ENCODE measurements at regions not wholly inside any gene's neighbourhood (a gene's known extent, or its start where the extent isn't known, plus 50 kb on each side); places are given as distances from the start of the nearest gene placed in this dataset.

- Histone ChIP-seq H3K4me2 (no peak overlapping the region), H3K27me3 (no peaks in the 10 kb centered on the region), H3K79me2 (ENCODE audit: low read depth) (no peaks in the 10 kb centered on the region), H3K9ac (no peak overlapping the region), H2AFZ (replicated peaks) (no peak overlapping the region), H4K20me1 (ENCODE audit: low read depth) (no peaks in the 10 kb centered on the region), H3K27ac (no peak overlapping the region), H3K9me3 (ENCODE audit: low read depth) (no peaks in the 10 kb centered on the region), H3K4me1 (no peaks in the 10 kb centered on the region), H3K4me3 (no peak overlapping the region), H3F3A (ENCODE audit: low read depth) (no peaks in the 10 kb centered on the region), H3K36me3 (no peaks in the 10 kb centered on the region)
- no peak overlapping the region for H3K27ac Mint-ChIP-seq
- no peaks in the 10 kb centered on the region for H3K36me3 Mint-ChIP-seq
- H3K4me1 Mint-ChIP-seq = no peaks in the 10 kb centered on the region
- DNase-seq (ENCODE audit: low spot score) = no peak
- no peak overlapping the region for H3K4me3 Mint-ChIP-seq
- H3K9me3 Mint-ChIP-seq = no peaks in the 10 kb centered on the region
- TF ChIP-seq CTCF (IDR thresholded peaks at IDR 0.05) (no peak), EZH2phosphoT487 (IDR thresholded peaks at IDR 0.05) (no peak), EZH2 (IDR thresholded peaks at IDR 0.05) (no peak)
- H3K27me3 Mint-ChIP-seq (ENCODE audit: insufficient read depth, low read depth) = no peaks in the 10 kb centered on the region
Measured at GRCh38 chr4:136939781-136940180, 592.5 kb downstream of the PCDH18 start.

GRCh38 chr4:136935871-136936270 is 596.4 kb downstream of the PCDH18 start:
- Histone ChIP-seq H3K4me1 (no peaks in the 10 kb centered on the region), H3K4me2 (no peak overlapping the region), H3K36me3 (no peaks in the 10 kb centered on the region), H3K9me3 (ENCODE audit: low read depth) (no peaks in the 10 kb centered on the region), H3K9ac (no peak overlapping the region), H2AFZ (replicated peaks) (no peak overlapping the region), H3F3A (ENCODE audit: low read depth) (no peaks in the 10 kb centered on the region), H3K4me3 (no peak overlapping the region), H3K27me3 (no peaks in the 10 kb centered on the region), H3K27ac (no peak overlapping the region), H4K20me1 (ENCODE audit: low read depth) (no peaks in the 10 kb centered on the region), H3K79me2 (ENCODE audit: low read depth) (no peaks in the 10 kb centered on the region)
- Mint-ChIP-seq H3K27me3 (ENCODE audit: insufficient read depth, low read depth) (no peaks in the 10 kb centered on the region), H3K4me3 (no peak overlapping the region), H3K27ac (no peak overlapping the region), H3K36me3 (no peaks in the 10 kb centered on the region), H3K4me1 (no peaks in the 10 kb centered on the region), H3K9me3 (no peaks in the 10 kb centered on the region)
- TF ChIP-seq CTCF (IDR thresholded peaks at IDR 0.05) (no peak), EZH2 (IDR thresholded peaks at IDR 0.05) (no peak)
- DNase-seq (ENCODE audit: low spot score) = no peak

- TF ChIP-seq EZH2phosphoT487 (IDR thresholded peaks at IDR 0.05) (no peak), CTCF (IDR thresholded peaks at IDR 0.05) (no peak), EZH2 (IDR thresholded peaks at IDR 0.05) (no peak)
- H3K36me3 Mint-ChIP-seq = no peaks in the 10 kb centered on the region
- Histone ChIP-seq H3K36me3 (no peaks in the 10 kb centered on the region), H3K9me3 (ENCODE audit: low read depth) (no peaks in the 10 kb centered on the region), H3K9ac (no peak overlapping the region), H4K20me1 (ENCODE audit: low read depth) (no peaks in the 10 kb centered on the region), H3K4me2 (no peak overlapping the region), H3K4me1 (no peaks in the 10 kb centered on the region), H3K27ac (no peak overlapping the region), H3K27me3 (no peaks in the 10 kb centered on the region), H3F3A (ENCODE audit: low read depth) (no peaks in the 10 kb centered on the region), H3K4me3 (no peak overlapping the region), H2AFZ (replicated peaks) (no peak overlapping the region), H3K79me2 (ENCODE audit: low read depth) (no peaks in the 10 kb centered on the region)
- no peaks in the 10 kb centered on the region for H3K9me3 Mint-ChIP-seq
- DNase-seq (ENCODE audit: low spot score) = no peak
- no peak overlapping the region for H3K4me3 Mint-ChIP-seq
- no peak overlapping the region for H3K27ac Mint-ChIP-seq
- no peaks in the 10 kb centered on the region for H3K4me1 Mint-ChIP-seq
- no peaks in the 10 kb centered on the region for H3K27me3 Mint-ChIP-seq (ENCODE audit: insufficient read depth, low read depth)
Measured at GRCh38 chr4:136935305-136935704, 597.0 kb downstream of the PCDH18 start.

- H3K4me2 ChIP-seq = no peak overlapping the region
- DNase-seq (ENCODE audit: low spot score) = no peak
- no peak overlapping the region for H3K9ac ChIP-seq
- no peak overlapping the region for H3K27ac ChIP-seq
- H3K36me3 Mint-ChIP-seq = no peaks in the 10 kb centered on the region
- no peak overlapping the region for H2AFZ ChIP-seq (replicated peaks)
- no peak overlapping the region for H3K4me3 ChIP-seq
- no peak overlapping the region for H3K27ac Mint-ChIP-seq
- no peaks in the 10 kb centered on the region for H4K20me1 ChIP-seq (ENCODE audit: low read depth)
- H3K27me3 ChIP-seq = no peaks in the 10 kb centered on the region
- H3K9me3 ChIP-seq (ENCODE audit: low read depth) = no peaks in the 10 kb centered on the region
- no peaks in the 10 kb centered on the region for H3K9me3 Mint-ChIP-seq
- no peak for TF ChIP-seq EZH2phosphoT487 (IDR thresholded peaks at IDR 0.05)
- H3K4me1 ChIP-seq = no peaks in the 10 kb centered on the region
- no peak overlapping the region for H3K4me3 Mint-ChIP-seq
- H3K79me2 ChIP-seq (ENCODE audit: low read depth) = no peaks in the 10 kb centered on the region
- H3K4me1 Mint-ChIP-seq = no peaks in the 10 kb centered on the region
- no peaks in the 10 kb centered on the region for H3K27me3 Mint-ChIP-seq (ENCODE audit: insufficient read depth, low read depth)
- H3F3A ChIP-seq (ENCODE audit: low read depth) = no peaks in the 10 kb centered on the region
- H3K36me3 ChIP-seq = no peaks in the 10 kb centered on the region
Measured at GRCh38 chr4:136934601-136935000, 597.7 kb downstream of the PCDH18 start.
